H1 (cell line): ENCODE measurements at regions not wholly inside any gene's neighbourhood (a gene's known extent, or its start where the extent isn't known, plus 50 kb on each side); places are given as distances from the start of the nearest gene placed in this dataset.

Source experiments
- EP300 ChIP-seq, 2 experiments: IDR thresholded peaks; 1 replicate in 1 of 2; 2 replicates in 1 of 2; pipeline ENCODE4 v1.6.1; 2011 to 2012; ENCODE audit warnings: low read depth in 2 of 2, low read length in 2 of 2, mild to moderate bottlenecking in 2 of 2, borderline replicate concordance in 1 of 2, inconsistent platforms in 1 of 2, moderate library complexity in 1 of 2
- GTF2F1 ChIP-seq: IDR thresholded peaks from 2 replicates; pipeline ENCODE4 v1.6.1; 2012; ENCODE audit warnings: low read depth, low read length, improper control_type of control experiment, borderline replicate concordance
- POLR2A ChIP-seq, 2 experiments: IDR thresholded peaks; 1 replicate in 1 of 2; 2 replicates in 1 of 2; pipeline ENCODE4 v1.6.1; 2011; ENCODE audit warnings: low read depth in 2 of 2, low read length in 2 of 2, mild to moderate bottlenecking in 2 of 2; ENCODE audit errors: control extremely low read depth in 1 of 2
- POLR2AphosphoS5 ChIP-seq: IDR thresholded peaks from 2 replicates; pipeline ENCODE4 v1.6.1; 2011; ENCODE audit warnings: low read depth, low read length
- TAF1 ChIP-seq: IDR thresholded peaks from 2 replicates; pipeline ENCODE4 v1.6.1; 2011; ENCODE audit warnings: mild to moderate bottlenecking, low read depth, low read length
- YY1 ChIP-seq: IDR thresholded peaks from 2 replicates; pipeline ENCODE4 v1.6.1; 2011; ENCODE audit warnings: low read depth, mild to moderate bottlenecking, low read length
- TF ChIP-seq, protein P1 (sequence below), 3 experiments: IDR thresholded peaks; 1 replicate in 2 of 3; 2 replicates in 1 of 3; pipeline versions ENCODE4 v1.5.1 to v1.6.1; 2011; ENCODE audit warnings: low read length in 3 of 3, mild to moderate bottlenecking in 3 of 3, inconsistent platforms in 2 of 3, low read depth in 1 of 3, moderate library complexity in 1 of 3; ENCODE audit not compliant: insufficient read depth in 1 of 3; ENCODE audit errors: control extremely low read depth in 1 of 3

DNA sequence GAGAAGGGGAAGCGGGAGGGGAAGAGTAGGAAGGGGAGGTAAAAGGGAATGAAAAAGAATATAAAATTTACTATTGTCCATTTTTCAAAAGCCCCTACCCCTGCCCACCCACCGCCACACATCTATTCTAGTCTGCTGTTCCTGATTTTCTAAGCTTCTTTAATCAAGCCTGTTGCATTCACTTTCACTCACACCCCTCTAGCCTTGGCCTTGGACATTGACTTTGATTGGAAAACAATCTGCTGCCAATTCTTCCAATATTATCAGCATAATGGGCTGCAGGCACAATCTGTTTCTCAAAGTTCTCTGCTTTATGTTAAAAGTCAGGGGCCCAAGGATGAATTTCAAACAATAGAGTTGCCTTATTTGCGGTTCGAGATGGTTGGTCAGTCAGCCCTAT is 281.2 kb downstream of the SETD4 start:
- TF ChIP-seq, protein P1, sequence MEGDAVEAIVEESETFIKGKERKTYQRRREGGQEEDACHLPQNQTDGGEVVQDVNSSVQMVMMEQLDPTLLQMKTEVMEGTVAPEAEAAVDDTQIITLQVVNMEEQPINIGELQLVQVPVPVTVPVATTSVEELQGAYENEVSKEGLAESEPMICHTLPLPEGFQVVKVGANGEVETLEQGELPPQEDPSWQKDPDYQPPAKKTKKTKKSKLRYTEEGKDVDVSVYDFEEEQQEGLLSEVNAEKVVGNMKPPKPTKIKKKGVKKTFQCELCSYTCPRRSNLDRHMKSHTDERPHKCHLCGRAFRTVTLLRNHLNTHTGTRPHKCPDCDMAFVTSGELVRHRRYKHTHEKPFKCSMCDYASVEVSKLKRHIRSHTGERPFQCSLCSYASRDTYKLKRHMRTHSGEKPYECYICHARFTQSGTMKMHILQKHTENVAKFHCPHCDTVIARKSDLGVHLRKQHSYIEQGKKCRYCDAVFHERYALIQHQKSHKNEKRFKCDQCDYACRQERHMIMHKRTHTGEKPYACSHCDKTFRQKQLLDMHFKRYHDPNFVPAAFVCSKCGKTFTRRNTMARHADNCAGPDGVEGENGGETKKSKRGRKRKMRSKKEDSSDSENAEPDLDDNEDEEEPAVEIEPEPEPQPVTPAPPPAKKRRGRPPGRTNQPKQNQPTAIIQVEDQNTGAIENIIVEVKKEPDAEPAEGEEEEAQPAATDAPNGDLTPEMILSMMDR (IDR thresholded peaks at IDR 0.05; ENCODE audit: control extremely low read depth in 1 of 3, insufficient read depth in 1 of 3, low read depth in 1 of 3, low read length in 3 of 3), result no peak
- no peak for TF ChIP-seq POLR2A (IDR thresholded peaks at IDR 0.05; ENCODE audit: control extremely low read depth in 1 of 2, low read depth in 2 of 2, low read length in 2 of 2)
- no peak for TF ChIP-seq TAF1
- TF ChIP-seq YY1, result no peak
- TF ChIP-seq GTF2F1, result no peak
- no peak for TF ChIP-seq POLR2AphosphoS5
- TF ChIP-seq EP300 (IDR thresholded peaks at IDR 0.05; ENCODE audit: borderline replicate concordance in 1 of 2, low read depth in 2 of 2, low read length in 2 of 2), result no peak
